ENCODE measurements at regions not wholly inside any gene's neighbourhood (a gene's known extent, or its start where the extent isn't known, plus 50 kb on each side); places are given as distances from the start of the nearest gene placed in this dataset.
"Not testable (repeated sequence)": the region's sequence is repeated elsewhere in the genome, so short reads cannot be mapped to it uniquely, and the experiment has no call there.

DNA sequence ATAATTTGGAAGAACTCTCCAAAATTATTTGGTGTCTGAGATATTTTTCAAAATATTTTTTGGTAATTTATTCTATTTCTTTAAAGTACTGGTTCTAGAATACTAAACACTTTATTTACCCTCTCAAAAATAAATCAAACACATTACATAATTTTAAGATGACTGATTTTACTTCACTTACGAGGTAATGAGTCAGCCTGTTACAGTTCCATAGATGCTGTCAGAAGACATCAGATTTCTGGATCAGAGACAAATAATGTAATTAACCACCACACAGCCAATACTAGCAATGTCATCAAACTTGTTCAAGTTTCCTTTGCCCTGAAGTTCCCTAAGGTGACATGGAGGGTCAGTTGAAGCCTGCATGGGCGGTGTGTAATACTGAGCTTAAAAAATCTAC lies 106.1 kb upstream of the CDH9 start:
- DNase-seq: no peak

GRCh38 chr5:27140831-27141230 lies 102.4 kb upstream of the CDH9 start:
- DNase-seq: no peak

- no peak for DNase-seq
Measured at GRCh38 chr5:27130587-27130986, 92.2 kb upstream of the CDH9 start.

- no peak for DNase-seq
Measured at GRCh38 chr5:27129926-27130325, 91.5 kb upstream of the CDH9 start.

DNA sequence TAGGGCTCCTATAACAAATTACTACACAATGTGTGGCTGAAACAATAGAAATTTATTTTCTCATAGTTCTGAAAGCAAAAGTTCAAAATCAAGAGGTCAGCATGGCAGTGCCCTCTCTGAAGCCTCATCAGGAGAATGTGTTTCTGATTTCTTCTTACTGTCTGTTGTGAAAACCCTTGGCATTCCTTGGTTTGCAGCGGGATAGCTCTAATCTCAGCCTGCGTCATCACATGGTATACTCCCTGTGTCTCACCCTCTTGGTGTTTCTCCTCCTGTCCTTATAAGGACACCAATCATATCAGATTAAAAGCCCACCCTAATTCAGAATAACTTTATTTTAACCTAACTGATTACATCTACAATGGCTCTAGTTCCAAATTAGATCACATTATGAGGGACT lies 87.5 kb upstream of the CDH9 start:
- no peak for DNase-seq

- DNase-seq: no peak
Measured at GRCh38 chr5:27124590-27124989, 86.2 kb upstream of the CDH9 start.

DNA sequence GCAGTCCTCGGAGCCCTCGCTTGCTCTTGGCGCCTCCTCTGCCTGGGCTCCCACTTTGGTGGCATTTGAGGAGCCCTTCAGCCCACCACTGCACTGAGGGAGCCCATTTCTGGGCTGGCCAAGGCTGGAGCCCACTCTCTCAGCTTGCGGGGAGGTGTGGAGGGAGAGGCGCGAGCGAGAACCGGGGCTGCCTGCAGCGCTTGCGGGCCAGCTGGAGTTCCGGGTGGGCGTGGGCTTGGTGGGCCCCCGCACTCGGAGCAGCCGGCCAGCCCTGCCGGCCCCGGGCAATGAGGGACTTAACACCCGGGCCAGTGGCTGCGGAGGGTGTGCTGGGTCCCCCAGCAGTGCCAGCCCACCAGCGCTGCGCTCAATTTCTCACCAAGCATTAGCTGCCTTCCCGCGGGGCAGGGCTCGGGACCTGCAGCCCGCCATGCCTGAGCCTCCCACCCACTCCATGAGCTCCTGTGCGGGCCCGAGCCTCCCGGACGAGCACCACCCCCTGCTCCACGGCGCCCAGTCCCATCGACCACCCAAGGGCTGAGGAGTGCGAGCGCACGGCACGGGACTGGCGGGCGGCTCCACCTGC lies 81.4 kb upstream of the CDH9 start:
- not testable (repeated sequence) for DNase-seq

DNA sequence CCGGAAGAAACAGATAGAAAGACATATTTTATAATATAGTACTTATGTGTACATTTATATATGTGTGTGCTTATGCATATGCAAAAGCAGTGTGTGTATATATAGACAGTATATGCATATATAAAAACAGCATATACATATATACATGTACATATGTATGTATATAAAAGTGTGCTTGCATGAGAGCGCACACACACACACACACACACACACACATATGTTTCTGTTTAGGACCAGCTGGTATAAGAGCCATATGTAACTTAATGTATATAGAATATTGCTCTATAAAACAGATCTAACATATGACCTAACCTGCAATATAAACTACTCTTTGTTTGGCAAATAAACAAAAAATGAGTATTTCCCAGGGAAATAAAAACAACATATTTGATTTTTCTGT lies 65.1 kb upstream of the CDH9 start:
- no peak for DNase-seq

DNA sequence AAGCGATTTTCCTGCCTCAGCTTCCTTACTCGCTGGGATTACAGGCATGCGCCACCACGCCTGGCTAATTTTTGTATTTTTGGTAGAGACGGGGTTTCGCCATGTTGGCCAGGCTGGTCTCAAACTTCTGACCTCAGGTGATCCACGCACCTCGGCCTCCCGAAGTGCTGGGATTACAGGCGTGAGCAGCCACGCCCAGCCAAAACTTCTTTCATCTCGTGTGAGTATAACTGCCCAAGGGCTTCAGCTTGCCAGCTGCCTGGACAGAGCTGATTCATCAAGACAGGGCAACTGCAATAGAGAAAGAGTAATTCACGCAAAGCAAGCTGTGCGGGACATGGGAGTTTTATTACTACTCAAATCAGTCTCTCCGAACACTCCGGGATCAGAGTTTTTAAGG lies 57.4 kb upstream of the CDH9 start:
- not testable (repeated sequence) for DNase-seq

GRCh38 chr5:27093279-27093678 lies 54.9 kb upstream of the CDH9 start:
- DNase-seq: no peak

DNA sequence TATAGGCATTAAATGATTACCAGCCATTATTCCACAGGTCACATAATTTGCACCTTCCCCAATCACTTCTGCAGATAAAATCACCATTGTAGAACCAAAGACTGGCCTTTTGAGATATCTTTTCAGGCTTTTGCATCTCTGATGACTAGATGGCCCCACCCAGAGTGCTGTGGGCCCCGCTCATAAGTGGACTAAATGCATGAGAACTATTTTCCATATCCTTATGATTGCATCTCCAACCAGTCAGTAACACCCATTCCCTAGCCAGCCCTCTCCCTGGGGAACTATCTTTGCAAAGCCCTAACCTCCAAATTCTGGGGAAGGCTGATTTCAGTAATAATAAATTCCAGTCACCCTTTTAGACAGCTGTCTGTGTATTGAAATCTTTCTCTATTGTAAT lies 53.5 kb upstream of the CDH9 start:
- DNase-seq: no peak

DNA sequence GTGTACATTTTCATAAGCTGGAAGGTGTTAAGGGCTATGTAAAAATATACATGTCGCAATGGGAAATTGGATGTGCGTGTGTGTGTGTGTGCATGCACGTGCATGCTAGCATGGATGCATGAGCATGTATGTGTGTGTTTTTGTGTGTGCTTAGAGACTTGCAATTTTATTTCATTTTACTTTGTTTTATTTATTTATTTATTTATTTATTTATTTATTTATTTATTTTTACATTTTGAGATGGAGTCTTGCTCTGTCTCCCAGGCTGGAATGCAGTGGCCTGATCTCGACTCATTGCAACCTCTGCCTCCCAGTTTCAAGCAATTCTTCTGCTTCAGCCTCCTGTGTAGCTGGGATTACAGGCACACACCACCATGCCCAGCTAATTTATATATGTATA lies 50.4 kb upstream of the CDH9 start:
- DNase-seq: not testable (repeated sequence)
